ENCODE measurements at regions not wholly inside any gene's neighbourhood (a gene's known extent, or its start where the extent isn't known, plus 50 kb on each side); places are given as distances from the start of the nearest gene placed in this dataset.

DNA sequence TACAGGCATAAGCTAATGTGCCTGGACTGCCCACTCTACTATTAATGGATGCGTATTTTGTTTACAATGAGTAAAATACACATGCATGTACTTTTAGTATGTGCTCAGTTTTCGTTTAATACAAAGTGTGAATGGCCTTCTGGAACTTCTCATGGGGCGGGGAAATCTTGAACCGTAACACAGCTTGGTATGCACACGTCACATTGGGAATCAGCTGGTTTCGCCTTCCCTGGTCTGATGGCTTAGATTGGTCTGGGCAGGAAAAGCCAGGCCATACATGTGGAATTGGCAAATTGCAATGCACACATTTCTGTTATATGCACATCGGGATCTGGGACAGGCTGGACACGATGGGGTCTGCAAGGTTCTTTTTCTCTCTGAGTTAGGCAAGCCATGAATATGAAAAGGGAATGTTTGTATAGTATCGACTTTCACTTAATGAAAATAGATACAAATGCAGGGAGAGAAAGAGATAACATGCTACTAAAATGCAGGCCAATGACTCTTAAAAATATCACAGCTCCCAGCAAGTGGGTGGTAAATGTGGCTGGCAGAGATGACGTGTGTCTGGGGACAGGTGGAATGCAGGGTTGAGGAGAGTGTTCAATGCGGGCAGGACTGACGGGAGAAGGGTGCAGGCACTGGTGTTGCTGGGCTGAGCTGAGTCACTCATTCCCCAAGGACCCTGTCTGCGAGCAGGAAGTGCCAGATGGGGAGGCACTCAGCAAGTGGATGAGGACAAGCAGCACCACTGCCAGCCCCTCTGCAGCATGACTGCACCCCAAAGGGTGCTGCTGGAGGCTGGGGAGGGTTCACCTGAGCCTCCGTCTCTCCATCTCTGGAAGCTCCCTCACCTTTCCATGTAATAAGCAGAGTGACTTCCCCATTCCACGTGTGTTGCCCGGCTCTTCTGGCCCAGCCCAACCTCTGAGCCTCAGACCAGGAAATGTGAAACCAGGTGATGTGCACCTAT is 204.0 kb upstream of the GPR12 start:
- no peak overlapping the region for H3K27ac Mint-ChIP-seq (ENCODE audit: low read depth, unreplicated experiment)
- peaks cover 33% of the 10 kb centered on the region for H3K27me3 Mint-ChIP-seq (ENCODE audit: insufficient read depth, unreplicated experiment)
- intact Hi-C loops (cut with micrococcal nuclease): no loop called here
- H3K36me3 Mint-ChIP-seq (ENCODE audit: insufficient read depth, unreplicated experiment): no peaks in the 10 kb centered on the region
- H3K9me3 Mint-ChIP-seq (ENCODE audit: unreplicated experiment): no peaks in the 10 kb centered on the region
- no TSS peak for BruUV-seq (replicated peaks)
- DNase-seq (ENCODE audit: unreplicated experiment): peak; percentile 18
- TF ChIP-seq, protein P1, sequence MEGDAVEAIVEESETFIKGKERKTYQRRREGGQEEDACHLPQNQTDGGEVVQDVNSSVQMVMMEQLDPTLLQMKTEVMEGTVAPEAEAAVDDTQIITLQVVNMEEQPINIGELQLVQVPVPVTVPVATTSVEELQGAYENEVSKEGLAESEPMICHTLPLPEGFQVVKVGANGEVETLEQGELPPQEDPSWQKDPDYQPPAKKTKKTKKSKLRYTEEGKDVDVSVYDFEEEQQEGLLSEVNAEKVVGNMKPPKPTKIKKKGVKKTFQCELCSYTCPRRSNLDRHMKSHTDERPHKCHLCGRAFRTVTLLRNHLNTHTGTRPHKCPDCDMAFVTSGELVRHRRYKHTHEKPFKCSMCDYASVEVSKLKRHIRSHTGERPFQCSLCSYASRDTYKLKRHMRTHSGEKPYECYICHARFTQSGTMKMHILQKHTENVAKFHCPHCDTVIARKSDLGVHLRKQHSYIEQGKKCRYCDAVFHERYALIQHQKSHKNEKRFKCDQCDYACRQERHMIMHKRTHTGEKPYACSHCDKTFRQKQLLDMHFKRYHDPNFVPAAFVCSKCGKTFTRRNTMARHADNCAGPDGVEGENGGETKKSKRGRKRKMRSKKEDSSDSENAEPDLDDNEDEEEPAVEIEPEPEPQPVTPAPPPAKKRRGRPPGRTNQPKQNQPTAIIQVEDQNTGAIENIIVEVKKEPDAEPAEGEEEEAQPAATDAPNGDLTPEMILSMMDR (IDR thresholded peaks at IDR 0.05; ENCODE audit: unreplicated experiment): no peak
- POLR2A ChIA-PET: no interaction called here
- no peaks in the 10 kb centered on the region for H3K4me1 Mint-ChIP-seq (ENCODE audit: insufficient read depth, unreplicated experiment)
- CTCF ChIA-PET: interaction anchor here (0.5 to 1.2 kb wide), 3 partner anchors 395 to 410 kb away, joined by 3 read pairs; no protein-coding TSS in a partner anchor
- no peak overlapping the region for H3K4me3 Mint-ChIP-seq (ENCODE audit: unreplicated experiment)

DNA sequence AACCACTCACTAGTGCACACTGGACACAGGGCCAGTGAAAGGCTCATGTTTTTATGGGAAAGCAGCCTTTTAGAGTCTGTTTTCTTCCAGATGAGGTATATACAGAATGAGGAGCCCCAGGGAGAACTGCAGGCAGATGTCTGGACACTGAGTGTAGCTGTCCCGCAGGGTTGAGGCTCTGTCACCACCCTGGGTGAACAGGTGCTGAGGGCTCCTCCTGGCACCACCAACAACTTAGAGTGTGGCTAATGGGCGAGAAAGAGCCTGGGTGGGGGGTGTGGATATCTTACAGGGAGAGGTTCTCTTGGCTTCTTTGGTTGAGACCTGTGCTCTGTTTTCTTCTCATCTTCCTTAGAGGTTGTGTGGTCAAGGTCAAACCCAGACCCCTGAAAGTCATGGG is 202.1 kb upstream of the GPR12 start:
- CTCF ChIA-PET: interaction anchor here (0.6 kb wide), 1 partner anchor 392 kb away, joined by 3 read pairs; no protein-coding TSS in a partner anchor
- no peak overlapping the region for H3K27ac Mint-ChIP-seq (ENCODE audit: low read depth, unreplicated experiment)

DNA sequence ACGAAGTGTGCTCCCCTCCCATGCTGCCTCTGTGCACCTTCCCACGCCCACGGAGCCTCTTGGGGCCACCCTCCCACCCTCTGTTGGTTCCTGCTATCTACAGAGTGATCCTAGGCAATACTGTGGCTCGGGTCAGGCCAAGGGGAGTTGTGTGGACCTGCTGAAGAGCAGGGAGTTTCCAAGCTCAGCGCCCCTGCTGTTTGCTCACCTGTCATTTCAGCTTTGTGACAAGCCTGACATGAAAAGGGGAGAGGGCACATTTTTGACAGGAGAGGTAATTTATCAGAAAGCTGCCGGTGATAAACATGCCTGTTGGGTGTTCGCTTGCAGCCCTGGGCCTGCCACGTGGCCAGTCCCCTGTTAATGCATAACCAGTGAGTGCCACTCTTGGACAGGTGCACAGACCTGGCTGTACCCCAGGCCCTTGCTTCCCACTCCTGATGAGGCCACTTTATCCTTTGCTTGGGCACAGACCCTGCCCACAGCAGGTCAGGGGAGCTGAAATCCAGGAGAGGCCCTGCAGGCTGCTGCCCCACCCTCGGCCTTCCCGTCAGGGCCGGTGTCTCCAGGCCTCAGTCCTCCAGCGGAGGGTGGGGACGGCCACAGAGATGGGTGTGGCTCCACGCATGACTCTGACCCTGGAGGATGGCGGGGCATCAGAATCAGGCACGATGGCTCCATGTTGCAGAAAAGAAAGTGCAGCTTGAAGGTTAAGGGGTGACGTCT is 201.5 kb upstream of the GPR12 start:
- no peaks in the 10 kb centered on the region for H3K9me3 Mint-ChIP-seq (ENCODE audit: unreplicated experiment)
- H3K27ac Mint-ChIP-seq (ENCODE audit: low read depth, unreplicated experiment): no peak overlapping the region
- no peak for DNase-seq (ENCODE audit: unreplicated experiment)
- intact Hi-C loops (cut with micrococcal nuclease): no loop called here
- POLR2A ChIA-PET: no interaction called here
- TF ChIP-seq, protein P1 (IDR thresholded peaks at IDR 0.05; ENCODE audit: unreplicated experiment): no peak
- CTCF ChIA-PET: interaction anchor here (0.6 kb wide), 1 partner anchor 393 kb away, joined by 3 read pairs; no protein-coding TSS in a partner anchor
- no peak overlapping the region for H3K4me3 Mint-ChIP-seq (ENCODE audit: unreplicated experiment)
- BruUV-seq (replicated peaks): no TSS peak
- H3K36me3 Mint-ChIP-seq (ENCODE audit: insufficient read depth, unreplicated experiment): no peaks in the 10 kb centered on the region
- H3K4me1 Mint-ChIP-seq (ENCODE audit: insufficient read depth, unreplicated experiment): no peaks in the 10 kb centered on the region
- H3K27me3 Mint-ChIP-seq (ENCODE audit: insufficient read depth, unreplicated experiment): peaks cover 32% of the 10 kb centered on the region

More for the DNA sequence above, 202.1 kb upstream of the GPR12 start:
- peaks cover 32% of the 10 kb centered on the region for H3K27me3 Mint-ChIP-seq (ENCODE audit: insufficient read depth, unreplicated experiment)
- no peaks in the 10 kb centered on the region for H3K4me1 Mint-ChIP-seq (ENCODE audit: insufficient read depth, unreplicated experiment)
- H3K36me3 Mint-ChIP-seq (ENCODE audit: insufficient read depth, unreplicated experiment): no peaks in the 10 kb centered on the region
- BruUV-seq (replicated peaks): no TSS peak
- TF ChIP-seq, protein P1 (IDR thresholded peaks at IDR 0.05; ENCODE audit: unreplicated experiment): no peak
- POLR2A ChIA-PET: no interaction called here
- no peak for DNase-seq (ENCODE audit: unreplicated experiment)
- no peaks in the 10 kb centered on the region for H3K9me3 Mint-ChIP-seq (ENCODE audit: unreplicated experiment)
- intact Hi-C loops (cut with micrococcal nuclease): no loop called here
- no peak overlapping the region for H3K4me3 Mint-ChIP-seq (ENCODE audit: unreplicated experiment)

DNA sequence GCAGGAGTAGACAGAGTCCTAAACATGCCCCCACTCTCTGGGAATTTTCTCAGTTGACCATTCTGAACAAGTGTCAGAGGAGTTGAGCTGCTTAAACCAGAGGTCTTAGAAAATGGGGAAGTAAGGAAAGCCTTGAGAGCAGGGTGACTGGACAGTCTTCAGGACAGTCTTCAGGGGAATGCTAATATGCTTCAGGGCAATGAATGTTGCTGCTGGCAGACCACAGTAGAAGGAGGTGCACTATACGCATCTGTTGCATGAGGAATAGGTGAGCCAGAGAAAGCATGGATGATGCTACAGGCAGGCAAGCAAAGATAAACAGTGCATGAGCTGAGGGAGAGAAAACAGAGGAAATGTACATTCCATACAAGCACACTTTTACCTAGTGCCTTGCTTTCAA is 196.6 kb upstream of the GPR12 start:
- Mint-ChIP-seq H3K27ac (ENCODE audit: low read depth, unreplicated experiment) (no peak overlapping the region), H3K4me3 (ENCODE audit: unreplicated experiment) (no peak overlapping the region), H3K9me3 (ENCODE audit: unreplicated experiment) (no peaks in the 10 kb centered on the region), H3K36me3 (ENCODE audit: insufficient read depth, unreplicated experiment) (peaks cover 6% of the 10 kb centered on the region), H3K27me3 (ENCODE audit: insufficient read depth, unreplicated experiment) (peaks cover 38% of the 10 kb centered on the region), H3K4me1 (ENCODE audit: insufficient read depth, unreplicated experiment) (no peaks in the 10 kb centered on the region)
- no peak for DNase-seq (ENCODE audit: unreplicated experiment)
- ChIA-PET POLR2A (no interaction called here), CTCF (interaction anchor here (1.0 to 1.3 kb wide), 2 partner anchors 11 to 15 kb away, joined by 4 read pairs; no protein-coding TSS in a partner anchor)
- TF ChIP-seq, protein P1 (IDR thresholded peaks at IDR 0.05; ENCODE audit: unreplicated experiment): no peak
- no TSS peak for BruUV-seq (replicated peaks)
- intact Hi-C loops (cut with micrococcal nuclease): no loop called here

Data from MCF 10A (cell line).